Tibial nerve (tissue), 4 donors: ENCODE measurements at regions not wholly inside any gene's neighbourhood (a gene's known extent, or its start where the extent isn't known, plus 50 kb on each side); places are given as distances from the start of the nearest gene placed in this dataset.

Experiments
- CTCF ChIP-seq, 5 experiments: fragments of 200-600 bp in 3 of 5; fragments of 450-650 bp in 2 of 5; sonication (generic) in 3 of 5; IDR thresholded peaks; one replicate each; pipeline ENCODE4 v1.5.1; 2016 to 2019; ENCODE audit warnings: antibody characterized with exemption in 5 of 5, mild to moderate bottlenecking in 3 of 5, moderate library complexity in 2 of 5
- EP300 ChIP-seq, 2 donors: sonication (generic); formaldehyde crosslinking; IDR thresholded peaks; one replicate each; pipeline ENCODE4 v1.6.1; 2017; ENCODE audit warnings: antibody characterized with exemption in 2 of 2, mild to moderate bottlenecking in 1 of 2
- POLR2A ChIP-seq, 2 donors: fragments of 450-650 bp; IDR thresholded peaks; one replicate each; pipeline ENCODE4 v1.6.1; 2017; ENCODE audit warnings: antibody characterized with exemption in 2 of 2, mild to moderate bottlenecking in 2 of 2, moderate library complexity in 2 of 2

- no peak for TF ChIP-seq CTCF (IDR thresholded peaks at IDR 0.05)
- no peak for TF ChIP-seq POLR2A (IDR thresholded peaks at IDR 0.05)
- no peak for TF ChIP-seq EP300 (IDR thresholded peaks at IDR 0.05)
Observed at GRCh38 chr12:90275088-90275487, 566.5 kb upstream of the ATP2B1 start.
